OCI-LY3 (cell line): ENCODE measurements at regions not wholly inside any gene's neighbourhood (a gene's known extent, or its start where the extent isn't known, plus 50 kb on each side); places are given as distances from the start of the nearest gene placed in this dataset.

ENCODE experiments used
- CTCF ChIP-seq: fragments of 200-600, 300-600 bp; sonication (generic); IDR thresholded peaks from 2 replicates; pipeline ENCODE4 v1.5.1; 2014; ENCODE audit warnings: antibody characterized with exemption, low read length, low read depth
- EZH2phosphoT487 ChIP-seq: fragments of 200-600 bp; shearing (Covaris generic); IDR thresholded peaks from 2 replicates; pipeline ENCODE4 v1.6.1; 2018; ENCODE audit warnings: antibody characterized with exemption, mixed run types, low read depth

GRCh38 chr14:43338713-43339112, 1168.4 kb downstream of the FSCB start:
- no peak for TF ChIP-seq CTCF
- no peak for TF ChIP-seq EZH2phosphoT487
